OCI-LY1 (cell line): ENCODE measurements at regions not wholly inside any gene's neighbourhood (a gene's known extent, or its start where the extent isn't known, plus 50 kb on each side); places are given as distances from the start of the nearest gene placed in this dataset.

ENCODE experiments used
- H2AFZ ChIP-seq: fragments of 200-600 bp; sonication (generic), shearing (Covaris generic); 2 replicates; pipeline ENCODE4 v1.6.0; 2014; ENCODE audit warnings: antibody characterized with exemption, mild to moderate bottlenecking, low read length
- H3F3A ChIP-seq: fragments of 200-600 bp; sonication (generic), shearing (Covaris generic); 2 replicates; pipeline ENCODE4 v1.6.0; 2014; ENCODE audit warnings: mild to moderate bottlenecking, antibody characterized with exemption, low read length, moderate library complexity; ENCODE audit not compliant: insufficient read depth
- H3K27ac ChIP-seq: fragments of 200-600 bp; sonication (generic); 2 replicates; pipeline ENCODE4 v1.5.1; 2014; ENCODE audit warnings: low read length, mixed run types, mild to moderate bottlenecking, low read depth; ENCODE audit not compliant: poor library complexity, severe bottlenecking
- H3K27me3 ChIP-seq: fragments of 200-600 bp; sonication (generic); 2 replicates; pipeline ENCODE4 v1.6.0; 2014; ENCODE audit warnings: antibody characterized with exemption, mild to moderate bottlenecking, low read length, moderate library complexity; ENCODE audit not compliant: insufficient read depth
- H3K36me3 ChIP-seq: fragments of 200-600 bp; sonication (generic); 2 replicates; pipeline ENCODE4 v1.6.1; 2014; ENCODE audit warnings: mild to moderate bottlenecking, antibody characterized with exemption, low read length, moderate library complexity, mixed read lengths; ENCODE audit not compliant: insufficient read depth
- H3K4me1 ChIP-seq: fragments of 200-600 bp; sonication (generic); 2 replicates; pipeline ENCODE4 v1.5.1; 2014; ENCODE audit warnings: mild to moderate bottlenecking, low read length, moderate library complexity; ENCODE audit not compliant: insufficient read depth, severe bottlenecking
- H3K4me2 ChIP-seq: fragments of 200-600 bp; sonication (generic), shearing (Covaris generic); 2 replicates; pipeline ENCODE4 v1.6.1; 2014; ENCODE audit warnings: low read length
- H3K4me3 ChIP-seq: fragments of 200-600 bp; sonication (generic); 2 replicates; pipeline ENCODE4 v1.5.1; 2014; ENCODE audit warnings: low read length, low read depth, mild to moderate bottlenecking, mixed read lengths; ENCODE audit not compliant: poor library complexity, severe bottlenecking
- H3K79me2 ChIP-seq: fragments of 200-600 bp; shearing (Covaris generic); 2 replicates; pipeline ENCODE4 v1.6.1; 2016; ENCODE audit warnings: mixed run types, low read length, mixed read lengths; ENCODE audit not compliant: insufficient read depth
- H3K9ac ChIP-seq: fragments of 200-600 bp; sonication (generic), shearing (Covaris generic); 2 replicates; pipeline ENCODE4 v1.6.1; 2014; ENCODE audit warnings: mild to moderate bottlenecking, low read length, mixed read lengths
- H3K9me2 ChIP-seq: fragments of 200-600 bp; sonication (generic), shearing (Covaris generic); 2 replicates; pipeline ENCODE4 v1.6.1; 2014; ENCODE audit warnings: low read depth, mild to moderate bottlenecking, low read length, mixed read lengths
- H3K9me3 ChIP-seq: fragments of 200-600 bp; shearing (Covaris generic); 2 replicates; pipeline ENCODE4 v1.6.1; 2014; ENCODE audit warnings: low read length, mixed read lengths
- H4K20me1 ChIP-seq: fragments of 200-600 bp; sonication (generic), shearing (Covaris generic); 2 replicates; pipeline ENCODE4 v1.6.0; 2016; ENCODE audit warnings: mild to moderate bottlenecking, low read length; ENCODE audit not compliant: insufficient read depth
- CTCF ChIP-seq: fragments of 200-600 bp; sonication (generic), shearing (Covaris generic); IDR thresholded peaks from 2 replicates; pipeline ENCODE4 v1.5.1; 2017; ENCODE audit warnings: mild to moderate bottlenecking, antibody characterized with exemption, low read length, moderate library complexity, mixed read lengths
- EZH2 ChIP-seq: fragments of 200-600 bp; sonication (generic), shearing (Covaris generic); IDR thresholded peaks from 2 replicates; pipeline ENCODE4 v1.8.0; 2017; ENCODE audit warnings: borderline replicate concordance, mixed run types, mild to moderate bottlenecking, antibody characterized with exemption, low read length, moderate library complexity, mixed read lengths

GRCh38 chr18:72372076-72372475, 172.1 kb downstream of the CBLN2 start:
- H3K79me2 ChIP-seq: no peaks in the 10 kb centered on the region
- no peaks in the 10 kb centered on the region for H3K27me3 ChIP-seq
- no peaks in the 10 kb centered on the region for H3K9me3 ChIP-seq
- H3K9me2 ChIP-seq: no peaks in the 10 kb centered on the region
- no peak overlapping the region for H3K27ac ChIP-seq
- H4K20me1 ChIP-seq: no peaks in the 10 kb centered on the region
- H3F3A ChIP-seq: no peaks in the 10 kb centered on the region
- H3K4me1 ChIP-seq: no peaks in the 10 kb centered on the region
- H3K4me2 ChIP-seq: no peak overlapping the region
- no peaks in the 10 kb centered on the region for H3K36me3 ChIP-seq
- TF ChIP-seq CTCF (no peak), EZH2 (no peak)
- H3K4me3 ChIP-seq: no peak overlapping the region
- no peak overlapping the region for H2AFZ ChIP-seq
- H3K9ac ChIP-seq: no peak overlapping the region

GRCh38 chr18:72368308-72368707, 175.8 kb downstream of the CBLN2 start:
- Histone ChIP-seq H4K20me1 (no peaks in the 10 kb centered on the region), H2AFZ (no peak overlapping the region), H3K4me3 (no peak overlapping the region), H3K4me1 (no peaks in the 10 kb centered on the region), H3K9me2 (no peaks in the 10 kb centered on the region), H3K36me3 (no peaks in the 10 kb centered on the region), H3K9me3 (no peaks in the 10 kb centered on the region), H3K79me2 (no peaks in the 10 kb centered on the region), H3K27ac (no peak overlapping the region), H3F3A (no peaks in the 10 kb centered on the region), H3K4me2 (no peak overlapping the region), H3K27me3 (no peaks in the 10 kb centered on the region), H3K9ac (no peak overlapping the region)
- no peak for TF ChIP-seq CTCF
- TF ChIP-seq EZH2: no peak

GRCh38 chr18:72360634-72361033, 183.5 kb downstream of the CBLN2 start:
- Histone ChIP-seq H3K4me3 (no peak overlapping the region), H3K27ac (no peak overlapping the region), H3K4me2 (no peak overlapping the region), H3K27me3 (no peaks in the 10 kb centered on the region), H2AFZ (no peak overlapping the region), H3K9me2 (no peaks in the 10 kb centered on the region), H3F3A (no peaks in the 10 kb centered on the region), H4K20me1 (no peaks in the 10 kb centered on the region), H3K9me3 (no peaks in the 10 kb centered on the region), H3K9ac (no peak overlapping the region), H3K4me1 (no peaks in the 10 kb centered on the region), H3K79me2 (no peaks in the 10 kb centered on the region), H3K36me3 (no peaks in the 10 kb centered on the region)
- TF ChIP-seq EZH2 (no peak), CTCF (no peak)
